ENCODE measurements at regions not wholly inside any gene's neighbourhood (a gene's known extent, or its start where the extent isn't known, plus 50 kb on each side); places are given as distances from the start of the nearest gene placed in this dataset.

DNA sequence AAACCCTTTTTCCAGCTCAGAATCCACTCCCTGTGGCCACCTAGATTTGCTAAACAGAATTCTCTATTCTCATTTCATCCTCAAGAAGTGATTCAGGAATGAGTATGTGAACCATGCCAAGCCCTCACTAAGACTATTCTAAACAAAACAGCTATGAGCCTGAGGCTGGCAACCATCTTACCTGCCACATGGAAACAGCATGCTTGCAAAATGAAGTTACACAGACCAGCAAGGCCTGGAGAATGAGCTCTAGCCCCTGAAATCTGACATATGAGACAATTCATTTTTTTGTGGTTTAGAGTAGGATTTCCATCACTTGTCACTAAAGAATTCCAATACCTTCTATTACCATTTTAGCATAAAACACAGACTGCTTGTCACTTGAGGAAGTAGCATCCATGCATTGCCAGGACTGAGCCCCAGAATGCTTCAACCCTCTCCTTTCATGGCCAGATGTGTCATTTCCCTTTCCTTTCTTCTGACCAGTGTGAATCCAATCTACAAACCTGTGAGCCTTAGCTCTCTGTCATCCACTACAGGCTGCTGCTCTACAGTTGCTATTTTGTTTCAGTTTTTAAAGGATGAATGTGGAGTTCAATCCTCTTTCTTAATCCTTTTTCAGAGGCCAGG lies 744.3 kb upstream of the ACVR2A start:
- DNase-seq, result no peak

DNA sequence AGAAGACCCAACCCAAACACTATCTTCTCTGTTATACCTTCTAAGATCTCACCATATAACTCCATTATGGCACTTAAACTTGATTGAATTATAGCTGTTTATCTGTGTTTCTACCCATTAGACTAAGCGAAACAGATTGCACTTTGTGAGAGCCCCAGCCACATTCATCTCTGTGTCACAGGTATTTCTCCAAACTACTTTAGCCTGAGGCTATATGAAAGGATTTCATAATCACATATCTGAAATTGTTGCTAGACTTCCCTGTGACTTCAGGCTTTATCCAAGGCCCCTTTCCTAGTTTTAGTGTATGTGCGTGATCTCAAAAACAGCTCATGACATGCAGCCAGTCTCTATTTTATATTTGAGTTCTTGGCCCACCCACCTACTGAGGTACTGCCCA lies 745.0 kb upstream of the ACVR2A start:
- DNase-seq, result no peak

DNA sequence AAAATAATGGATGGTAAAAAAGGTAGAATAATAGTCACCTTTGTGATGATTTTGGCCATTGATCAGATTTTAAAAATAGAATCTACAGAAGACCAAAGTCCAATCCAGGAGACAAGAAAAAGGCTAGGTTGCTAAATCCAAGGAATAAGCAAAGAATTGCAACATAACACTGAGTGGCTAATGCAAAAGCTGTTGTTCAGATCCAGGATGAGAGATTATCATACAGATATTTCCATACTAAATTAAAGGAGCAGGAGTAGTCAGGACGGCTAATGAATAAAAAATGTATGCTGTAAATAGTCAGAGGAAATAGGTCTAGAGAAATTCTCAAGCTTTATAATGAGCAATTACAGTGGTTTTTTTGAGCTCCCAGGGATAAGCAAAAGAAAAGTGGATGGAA lies 745.9 kb upstream of the ACVR2A start:
- no peak for DNase-seq

DNA sequence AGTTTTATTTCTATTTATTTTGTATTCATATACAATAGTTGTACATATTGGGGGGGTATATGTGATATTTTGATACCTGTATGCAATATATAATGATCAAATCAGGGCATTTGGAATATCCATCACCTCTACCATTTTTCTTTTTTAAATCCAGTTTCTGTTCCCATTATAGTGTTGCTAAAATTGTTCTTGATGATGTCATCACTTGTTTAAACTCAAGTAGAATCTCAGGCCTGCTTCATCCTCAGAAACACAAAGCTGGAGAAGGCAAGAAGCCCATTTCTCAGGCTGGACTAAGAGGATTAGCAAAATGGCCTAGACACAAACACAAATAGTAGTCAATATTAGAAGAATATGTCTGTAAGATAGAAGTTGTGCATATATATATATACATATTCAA lies 747.1 kb upstream of the ACVR2A start:
- no peak for DNase-seq

DNA sequence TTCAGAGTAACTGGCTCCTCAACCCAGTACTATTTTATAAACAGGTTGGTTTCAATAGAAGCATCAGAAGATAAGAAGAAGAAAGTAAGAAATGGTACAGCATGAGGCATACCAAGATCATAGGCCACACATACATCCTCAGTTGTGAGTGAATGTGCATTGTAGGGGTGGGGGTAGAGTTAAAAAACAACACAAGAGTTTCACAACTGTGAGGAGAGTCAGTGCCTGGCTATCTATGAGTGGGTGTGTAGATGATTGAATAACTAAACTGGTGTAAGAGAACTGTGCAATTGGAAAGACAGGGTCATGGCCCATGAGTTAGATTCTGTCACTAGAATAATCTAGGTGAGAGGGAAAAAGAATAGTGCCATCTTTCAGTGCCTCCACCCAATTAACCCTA lies 748.2 kb upstream of the ACVR2A start:
- DNase-seq, result no peak

DNA sequence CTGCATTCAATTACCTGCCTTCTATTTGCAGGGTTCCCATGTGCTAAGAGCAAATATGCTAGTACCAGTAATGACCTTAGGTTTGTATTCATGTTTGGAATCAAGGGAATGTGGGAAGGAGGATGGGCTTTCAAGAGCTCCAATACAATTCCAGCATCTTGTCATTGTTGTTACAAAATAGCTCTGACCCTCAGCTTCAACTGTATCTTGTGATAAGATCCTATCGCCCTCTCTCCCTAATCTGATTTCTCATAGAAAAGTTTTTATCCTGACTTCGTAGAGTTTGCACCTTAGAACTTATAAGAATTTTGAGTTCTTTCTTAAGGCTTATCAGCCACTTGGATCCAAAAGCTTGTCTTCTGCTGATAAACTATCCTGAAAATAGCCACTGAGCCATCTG lies 749.5 kb upstream of the ACVR2A start:
- DNase-seq, result no peak

DNA sequence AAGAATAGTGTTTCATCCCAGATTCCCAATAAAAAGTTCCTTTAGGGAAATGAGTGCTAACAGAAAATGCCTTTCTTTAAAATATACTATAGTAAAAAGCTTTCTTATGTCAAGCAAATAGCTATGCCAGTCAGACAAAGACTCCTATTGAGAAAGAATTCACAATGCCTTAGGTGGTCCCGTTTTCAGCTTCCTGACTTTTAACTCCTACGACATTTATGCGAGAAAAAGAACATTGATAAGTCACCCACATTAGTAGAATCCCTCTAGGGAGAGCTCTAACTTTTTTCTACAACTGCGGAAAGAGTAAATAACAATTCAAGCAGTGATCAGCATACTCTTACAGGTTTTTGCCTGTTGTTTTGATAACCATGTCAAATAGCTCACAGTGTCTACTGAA lies 750.8 kb upstream of the ACVR2A start:
- DNase-seq, result no peak

DNA sequence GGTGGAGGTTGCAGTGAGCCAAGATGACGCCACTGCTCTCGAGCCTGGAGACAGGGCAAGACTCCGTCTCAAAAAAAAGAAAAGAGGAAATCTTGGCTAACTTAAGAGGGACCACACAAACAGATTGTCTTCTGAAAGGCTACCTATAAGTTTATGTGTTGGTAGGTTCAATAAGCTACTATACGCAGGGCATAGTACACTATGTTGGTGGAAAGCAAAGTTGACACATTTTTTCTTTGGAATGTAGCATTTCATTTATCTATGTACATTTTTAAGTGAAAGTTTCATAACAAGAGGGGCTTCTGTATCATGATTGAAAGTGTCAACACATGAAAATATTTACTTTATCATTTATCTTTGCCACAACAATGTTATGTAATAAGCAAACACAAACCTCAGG lies 752.6 kb upstream of the ACVR2A start:
- no peak for DNase-seq

DNA sequence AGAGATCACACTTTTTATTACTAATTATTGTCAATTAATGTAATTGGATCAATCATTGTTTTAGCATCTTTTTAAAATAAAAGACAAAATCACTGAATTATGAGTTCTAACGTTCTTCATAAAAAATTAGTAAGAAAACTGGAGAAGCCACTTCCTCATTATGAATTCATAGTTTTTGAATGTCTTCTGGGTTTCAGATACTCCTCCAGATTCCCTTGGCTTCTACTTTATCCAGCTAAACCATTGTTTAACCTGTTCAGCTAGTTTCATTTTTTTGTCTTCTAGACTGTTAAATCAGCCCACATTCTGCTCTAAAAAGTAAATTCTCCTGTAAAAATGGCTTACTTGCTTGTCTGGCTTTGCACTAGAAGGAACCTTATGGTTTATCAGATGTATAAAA lies 753.4 kb upstream of the ACVR2A start:
- no peak for DNase-seq

DNA sequence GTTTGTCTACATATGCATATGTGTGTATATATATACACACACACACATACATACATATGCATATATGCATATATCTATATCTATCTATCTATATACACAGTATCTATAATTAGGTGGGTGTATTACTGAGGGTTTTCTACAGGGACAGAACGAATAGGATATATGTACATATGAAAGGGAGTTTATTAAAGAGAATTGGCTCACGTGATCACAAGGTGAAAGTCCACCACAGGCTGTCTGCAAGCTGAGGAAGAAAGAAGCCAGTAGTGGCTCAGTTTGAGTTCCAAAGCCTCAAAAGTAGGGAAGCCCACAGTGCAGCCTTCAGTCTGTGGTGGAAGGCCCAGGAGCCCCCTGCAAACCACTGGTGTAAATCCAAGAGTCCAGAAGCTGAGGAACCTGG lies 756.0 kb upstream of the ACVR2A start:
- no peak for DNase-seq

DNA sequence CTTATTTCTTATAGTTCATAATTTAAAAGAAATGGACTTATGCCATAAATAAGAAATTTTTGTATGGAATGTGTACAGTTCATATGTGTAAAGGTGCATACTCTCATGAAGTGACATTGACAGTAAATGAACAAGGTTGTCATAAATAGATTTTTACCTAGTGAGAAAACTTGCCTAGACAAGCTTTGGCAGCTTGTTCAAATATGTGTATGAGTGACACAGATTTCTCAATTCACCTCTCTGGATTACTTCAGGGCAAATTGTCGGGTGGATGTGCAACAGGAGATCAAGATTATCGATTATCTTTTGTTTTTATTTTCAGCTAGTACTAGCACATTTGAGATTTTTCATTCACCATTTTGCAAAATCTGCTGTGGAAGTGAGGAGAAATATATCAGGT lies 758.1 kb upstream of the ACVR2A start:
- no peak for DNase-seq

DNA sequence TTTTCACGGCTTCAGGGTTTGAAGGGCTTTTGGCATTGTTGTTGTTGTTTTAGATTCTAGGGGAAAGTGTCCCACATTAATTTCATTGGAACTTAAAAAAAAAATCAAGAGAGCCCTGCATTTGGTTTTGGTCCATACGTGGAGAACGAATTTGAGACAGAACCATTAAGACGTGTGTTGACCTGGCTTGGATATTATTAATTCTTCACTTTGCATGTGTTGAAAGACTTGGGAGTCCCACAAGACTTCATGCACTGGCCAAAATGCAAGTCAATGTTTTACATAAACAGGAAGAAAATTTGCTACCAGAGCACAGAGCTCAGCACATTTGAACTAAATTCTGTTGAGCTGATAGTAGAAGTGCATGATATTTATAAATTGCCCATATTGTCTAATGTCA lies 761.2 kb upstream of the ACVR2A start:
- DNase-seq, result no peak

DNA sequence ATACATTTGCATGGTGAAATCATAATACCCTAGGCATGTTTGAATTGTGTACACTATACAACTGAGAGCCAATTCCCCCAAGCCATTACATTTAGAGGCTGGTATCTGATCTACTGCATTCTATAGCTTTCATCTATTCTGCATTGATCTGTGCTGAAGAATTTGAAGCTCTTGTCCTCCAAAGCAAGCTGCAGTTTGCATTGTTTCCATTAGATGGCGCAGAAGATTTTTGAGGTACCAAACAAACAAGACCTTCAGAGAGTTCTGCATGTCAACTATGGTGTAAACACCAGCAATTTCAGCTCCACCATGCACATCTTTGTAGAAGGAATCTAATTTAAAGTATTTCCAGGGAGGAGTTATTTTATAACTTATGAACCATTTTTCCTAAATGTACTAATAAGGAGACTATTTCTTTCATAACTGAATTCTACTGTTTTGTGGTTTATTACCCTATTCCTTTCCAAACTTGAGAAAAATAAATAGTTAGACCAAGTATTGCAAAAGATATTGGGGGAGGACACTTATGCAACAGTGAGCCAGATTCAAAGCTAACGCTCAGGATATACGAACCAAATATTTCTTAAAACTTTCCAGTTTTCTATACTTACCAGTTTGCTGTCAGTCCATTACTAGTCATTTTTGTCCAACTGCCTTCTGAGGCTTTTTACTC lies 761.8 kb upstream of the ACVR2A start:
- DNase-seq, result peak; percentile 93

DNA sequence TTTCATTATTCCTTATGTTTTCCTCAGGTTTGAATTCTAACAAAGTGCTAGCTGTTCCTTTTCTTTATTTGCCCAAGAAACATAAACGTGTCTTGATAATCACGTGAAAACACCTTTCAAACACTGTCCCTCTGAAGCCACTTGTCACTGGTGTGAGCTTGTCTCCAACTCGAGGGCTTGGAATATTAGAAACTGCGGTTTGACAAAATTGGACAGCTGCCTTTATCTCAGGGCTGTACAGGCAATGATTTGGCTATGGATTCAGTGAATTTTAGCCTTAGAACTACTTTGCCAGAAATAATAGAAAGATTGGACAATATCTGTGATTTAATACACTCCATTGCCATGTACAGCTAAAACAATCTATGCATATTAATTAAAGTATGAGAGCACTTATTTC lies 763.0 kb upstream of the ACVR2A start:
- no peak for DNase-seq

DNA sequence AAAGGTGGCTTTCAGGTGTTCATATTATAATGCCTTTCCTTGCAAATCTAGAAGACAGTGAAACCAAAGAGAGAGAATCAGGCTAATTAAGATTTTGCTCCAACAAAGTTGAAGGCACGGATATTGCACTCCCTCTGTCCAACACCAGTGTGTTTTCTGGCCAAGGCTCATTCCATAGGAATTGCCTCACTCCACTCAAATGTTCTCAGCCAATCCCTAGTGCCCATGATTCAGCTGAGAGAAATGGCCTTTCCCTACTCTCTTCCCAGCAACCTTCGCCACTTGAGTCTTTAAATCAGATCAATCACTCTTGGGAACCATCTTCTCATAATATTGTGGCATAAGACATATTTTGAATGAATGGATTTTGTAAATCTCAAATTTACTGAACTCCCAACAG lies 768.2 kb upstream of the ACVR2A start:
- DNase-seq, result no peak

DNA sequence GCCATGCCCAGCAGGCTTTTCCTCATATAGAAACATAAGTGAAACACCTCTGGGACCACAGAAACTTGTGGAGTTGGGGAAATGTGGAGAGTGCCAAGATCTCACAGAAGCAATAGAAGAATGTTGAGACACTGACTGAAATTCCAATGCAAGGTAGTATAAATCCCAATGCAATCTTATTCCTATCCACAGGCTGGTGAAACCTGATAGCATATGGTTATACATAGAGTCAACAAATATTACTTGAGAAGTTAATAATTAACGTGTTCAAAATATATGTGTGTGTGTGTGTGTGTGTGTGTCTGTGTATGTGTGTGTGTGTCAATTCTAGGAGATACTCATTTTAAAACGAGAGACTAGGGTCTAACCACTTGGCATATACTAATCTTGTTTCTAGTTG lies 776.8 kb upstream of the ACVR2A start:
- DNase-seq, result no peak

DNA sequence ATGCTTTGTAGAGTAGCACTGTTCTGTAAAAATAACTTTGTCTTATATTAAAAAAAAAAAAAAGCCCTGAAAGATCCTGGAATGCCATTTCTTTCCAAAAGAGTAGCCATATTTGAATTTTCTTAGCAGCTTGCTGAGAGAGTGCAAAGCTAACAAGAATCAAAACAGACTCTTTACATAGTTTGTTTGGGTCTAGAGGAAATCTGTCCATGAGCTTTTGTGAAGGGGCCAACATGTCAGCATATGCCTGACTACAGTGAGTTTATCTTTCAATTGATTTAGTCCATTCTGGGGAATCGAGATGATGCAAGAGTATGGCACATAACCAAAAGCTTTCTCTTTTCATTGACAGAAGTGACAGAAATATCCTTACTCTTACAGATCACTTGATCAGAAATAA lies 777.7 kb upstream of the ACVR2A start:
- no peak for DNase-seq

DNA sequence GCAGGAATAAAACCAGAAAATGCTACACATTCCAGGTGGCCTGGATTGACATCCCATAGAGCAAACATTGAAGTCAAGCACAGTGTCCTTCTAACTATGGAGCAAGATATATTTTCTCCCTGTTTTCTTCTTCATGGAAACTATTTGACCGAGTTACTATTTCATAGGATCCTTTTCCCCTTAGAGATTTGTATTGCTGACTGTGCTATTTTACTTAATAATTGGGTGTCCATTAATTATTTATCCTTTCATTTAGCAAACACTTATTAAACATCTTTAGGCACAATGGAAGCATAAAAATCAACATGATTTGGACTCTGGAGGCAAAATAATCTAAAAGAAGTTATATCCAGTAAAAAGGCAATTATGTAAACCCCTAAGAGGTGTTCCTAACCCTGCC lies 782.8 kb upstream of the ACVR2A start:
- DNase-seq, result no peak

DNA sequence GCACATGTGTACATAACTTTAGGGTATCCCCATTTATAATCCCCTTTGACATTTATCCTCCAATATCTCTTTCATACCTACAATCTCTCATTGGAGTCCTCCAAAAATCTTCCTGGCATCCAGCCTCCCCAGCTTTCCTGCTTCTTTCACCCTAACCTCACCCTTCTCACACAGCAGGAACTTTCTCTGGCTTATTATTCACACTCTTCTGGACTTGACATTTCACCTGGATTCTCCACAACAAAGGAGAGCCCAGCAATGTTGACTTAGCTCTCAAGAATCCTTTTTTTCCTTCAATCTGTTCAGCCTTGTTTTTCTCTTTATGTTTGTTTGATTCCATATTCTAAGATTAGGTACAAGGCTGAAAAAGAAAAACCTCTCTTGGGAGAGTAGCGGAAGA lies 783.6 kb upstream of the ACVR2A start:
- DNase-seq, result no peak

DNA sequence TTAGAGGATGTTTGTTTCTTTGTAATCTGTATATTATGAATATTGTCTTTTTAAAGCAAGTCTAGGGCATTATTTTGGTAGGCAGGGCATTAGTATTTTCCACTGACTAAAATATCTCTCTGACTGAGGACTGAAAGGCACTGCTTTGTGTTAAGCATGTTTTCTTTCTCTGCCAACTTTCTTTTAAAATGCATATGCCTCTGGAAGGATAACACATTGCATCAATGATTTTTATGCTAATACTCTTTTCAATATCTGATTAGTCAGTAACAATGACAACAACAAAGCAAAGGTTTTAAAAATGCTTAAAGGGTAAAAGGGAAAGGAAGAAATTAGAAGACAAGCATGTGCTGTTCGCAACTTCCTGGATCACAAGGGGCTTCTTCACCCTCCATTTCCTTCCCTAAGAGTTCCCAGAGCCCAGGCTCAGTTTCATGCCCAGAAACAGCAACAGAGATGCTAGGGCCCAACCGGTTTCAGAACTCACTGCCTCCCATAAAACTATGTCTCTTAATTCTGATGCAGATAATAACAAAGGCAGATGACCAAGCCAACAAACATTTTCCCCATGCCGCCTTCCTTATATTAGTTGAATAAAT lies 786.8 kb upstream of the ACVR2A start:
- no peak for DNase-seq

DNA sequence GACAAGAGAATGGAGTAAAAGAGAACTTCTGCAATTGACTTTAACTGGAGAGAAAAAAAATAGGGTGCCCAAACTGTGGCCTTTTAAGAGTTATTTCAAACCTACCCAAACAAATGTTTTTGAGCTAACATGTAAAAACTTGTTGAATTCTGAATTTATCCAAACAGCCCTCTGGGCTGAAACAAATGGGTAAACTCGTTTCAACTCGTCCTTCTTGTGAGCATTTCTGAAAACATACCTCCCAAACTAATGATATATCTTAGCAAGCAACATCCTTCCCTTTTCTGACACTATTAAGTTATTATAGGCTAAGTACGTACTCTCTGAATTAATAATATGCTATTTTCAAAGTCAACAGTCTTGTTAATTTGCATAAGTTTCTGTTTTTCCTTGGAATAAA lies 793.0 kb upstream of the ACVR2A start:
- peak; percentile 27 for DNase-seq

DNA sequence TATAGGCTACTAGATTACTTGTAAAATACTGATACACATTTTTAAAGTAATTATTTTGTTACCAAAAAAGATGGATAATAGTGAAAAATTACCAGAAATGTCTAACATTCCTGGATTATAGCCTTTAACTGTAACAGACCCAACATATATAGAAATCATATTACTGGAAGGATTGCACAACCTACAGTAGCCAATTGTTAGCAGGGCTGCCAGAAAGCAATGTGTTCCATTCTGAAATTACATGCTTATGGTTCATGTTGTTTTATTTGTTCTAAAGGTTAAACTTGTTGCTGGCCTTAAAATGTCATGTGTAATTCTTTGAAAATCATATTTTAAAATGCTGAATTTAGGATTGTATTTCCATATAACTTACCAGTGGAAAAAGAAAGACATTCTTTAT lies 793.6 kb upstream of the ACVR2A start:
- DNase-seq, result no peak

DNA sequence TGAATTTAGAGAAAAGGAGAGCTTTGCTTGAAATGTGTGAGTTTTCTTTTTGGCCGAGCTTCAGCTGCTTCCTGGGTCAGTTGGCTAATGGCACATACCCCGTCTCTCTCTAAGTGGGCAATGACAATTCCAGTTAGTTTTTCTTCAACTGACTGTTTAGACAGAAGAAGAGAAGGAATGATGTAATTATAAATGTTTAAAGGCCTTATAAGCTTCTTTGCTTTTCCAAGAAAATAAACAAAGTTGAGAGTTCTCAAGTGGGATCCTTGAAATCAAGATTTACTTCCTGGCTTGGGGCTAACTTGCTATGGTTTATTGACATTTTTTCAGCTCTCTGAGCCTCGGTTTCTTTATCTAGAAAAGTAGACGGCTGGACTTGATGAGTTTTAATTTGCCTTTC lies 794.9 kb upstream of the ACVR2A start:
- no peak for DNase-seq

DNA sequence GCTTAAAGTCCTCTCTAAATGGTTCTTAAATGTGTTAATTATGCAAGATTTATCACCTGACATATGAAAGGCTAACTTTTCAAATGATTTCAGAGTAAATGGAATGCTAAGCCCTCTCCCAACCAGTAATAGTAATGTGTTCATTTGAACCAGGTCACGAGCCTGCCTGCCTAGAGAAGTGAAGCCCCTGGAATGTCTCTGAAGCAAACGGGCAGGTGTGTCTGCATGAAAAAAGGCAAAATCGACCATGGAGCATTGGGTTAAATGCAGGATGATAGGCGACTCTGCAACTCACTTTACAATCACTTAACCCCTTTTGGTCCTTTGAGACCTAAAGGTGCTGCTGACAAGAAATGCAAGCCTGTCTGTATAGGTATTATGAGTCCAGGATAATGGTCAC lies 798.4 kb upstream of the ACVR2A start:
- no peak for DNase-seq

DNA sequence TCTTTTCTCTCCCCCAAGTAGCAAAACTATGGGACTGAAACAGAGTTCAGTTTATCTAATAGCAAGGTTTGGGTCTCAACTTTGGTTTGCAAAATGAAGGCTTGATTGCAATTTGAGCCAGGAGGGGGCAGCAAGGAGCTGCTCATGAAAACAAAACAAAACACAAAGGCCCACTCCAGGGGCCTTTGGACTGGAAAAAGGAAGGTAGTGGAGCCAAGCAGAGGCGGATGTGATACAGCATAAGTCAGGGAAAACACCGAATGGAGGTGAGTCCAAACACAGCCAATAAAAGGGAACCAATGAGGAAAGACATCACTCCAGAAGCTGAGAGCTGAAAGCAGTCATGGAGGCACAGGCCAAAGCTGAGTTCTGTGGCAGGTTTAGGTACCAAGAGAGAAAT lies 799.7 kb upstream of the ACVR2A start:
- peak; percentile 62 for DNase-seq
